GM12878 (cell line): ENCODE measurements at regions not wholly inside any gene's neighbourhood (a gene's known extent, or its start where the extent isn't known, plus 50 kb on each side); places are given as distances from the start of the nearest gene placed in this dataset.

Source experiments
- ATAC-seq: fragments of 200-7000 bp; cut with Tn5 transposase; 3 replicates; pipeline ENCODE4 v1.9.1; 2020; ENCODE audit warnings: mild to moderate bottlenecking, moderate library complexity
- BruUV-seq: library from RNA; stranded (reverse); fragments of 400-500 nt; replicated peaks from 2 replicates; lab custom pipeline; 2021; lab: Mats Ljungman, UMichigan
- CTCF ChIA-PET: fragments of 300-600 bp; sonication (Branson Sonifier 250); formaldehyde crosslinking; extraction: SDS; loops from one replicate; lab custom pipeline; 2021; ENCODE audit warnings: inconsistent platforms; lab: Yijun Ruan, JAX
- POLR2A ChIA-PET: fragments of 350-600 bp; formaldehyde crosslinking; extraction: SDS; loops from one replicate; lab custom pipeline; 2021; ENCODE audit warnings: inconsistent platforms; lab: Charles Lee
- RAD21 ChIA-PET: fragments of 300-600 bp; sonication (Branson Sonifier 250); formaldehyde crosslinking; loops from one replicate; lab custom pipeline; 2023; ENCODE audit warnings: antibody characterized with exemption; ENCODE audit not compliant: unreplicated experiment; lab: Charles Lee
- SMC1A ChIA-PET: fragments of 300-600 bp; sonication (Branson Sonifier 250); formaldehyde crosslinking; loops from one replicate; lab custom pipeline; 2023; ENCODE audit not compliant: unreplicated experiment, uncharacterized antibody; lab: Charles Lee
- DNase-seq: peaks from one replicate; pipeline ENCODE4 v3.0.0-alpha.2; 2011; ENCODE audit warnings: low read depth, low spot score
- FAIRE-seq: peaks from 3 replicates; lab custom pipeline; 2011; peaks lifted over from hg19 to GRCh38; lab: Jason Lieb, UNC
- H2AFZ ChIP-seq: 2 replicates; pipeline ENCODE4 v1.6.0; 2011; ENCODE audit warnings: low read depth, low read length, control low read depth; ENCODE audit not compliant: control insufficient read depth
- H3K27ac ChIP-seq: 2 replicates; pipeline ENCODE4 v1.5.1; 2011; ENCODE audit warnings: control low read depth; ENCODE audit not compliant: control insufficient read depth, insufficient read depth
- H3K27me3 ChIP-seq, 2 experiments: replicated peaks in 1 of 2; 2 replicates each; pipeline versions ENCODE4 v1.6.0 to v1.6.1; 2011; ENCODE audit warnings: low read length in 1 of 2; ENCODE audit not compliant: control insufficient read depth in 2 of 2, insufficient read depth in 2 of 2
- H3K36me3 ChIP-seq, 2 experiments: 2 replicates each; pipeline ENCODE4 v1.5.1; 2011; ENCODE audit warnings: low read length in 1 of 2; ENCODE audit not compliant: control insufficient read depth in 2 of 2, insufficient read depth in 2 of 2
- H3K4me1 ChIP-seq: 2 replicates; pipeline ENCODE4 v1.6.1; 2011; ENCODE audit warnings: mild to moderate bottlenecking, low read length, moderate library complexity, mixed read lengths; ENCODE audit not compliant: control insufficient read depth, insufficient read depth
- H3K4me2 ChIP-seq: 2 replicates; pipeline ENCODE4 v1.6.0; 2011; ENCODE audit warnings: control low read depth; ENCODE audit not compliant: control insufficient read depth, insufficient read depth
- H3K4me3 ChIP-seq: fragments of 200-600 bp; sonication (generic); 2 replicates; pipeline ENCODE4 v1.5.1; 2016
- H3K79me2 ChIP-seq: 2 replicates; pipeline ENCODE4 v1.6.0; 2011; ENCODE audit warnings: low read length; ENCODE audit not compliant: control insufficient read depth, insufficient read depth
- H3K9ac ChIP-seq: 2 replicates; pipeline ENCODE4 v1.8.0; 2011; ENCODE audit warnings: low read length, control low read depth, mixed read lengths; ENCODE audit not compliant: control insufficient read depth, insufficient read depth
- H3K9me3 ChIP-seq: replicated peaks from 3 replicates; pipeline ENCODE4 v1.5.1; 2011; ENCODE audit warnings: mild to moderate bottlenecking, low read length; ENCODE audit not compliant: control insufficient read depth, insufficient read depth
- H4K20me1 ChIP-seq: 2 replicates; pipeline ENCODE4 v1.6.0; 2011; ENCODE audit not compliant: control insufficient read depth, insufficient read depth
- ATF2 ChIP-seq: IDR thresholded peaks from 2 replicates; pipeline ENCODE4 v1.6.1; 2012; ENCODE audit warnings: low read length, inconsistent platforms
- CHD4 ChIP-seq: fragments of 200-600 bp; sonication (generic); IDR thresholded peaks from 2 replicates; pipeline ENCODE4 v1.6.1; 2016; ENCODE audit warnings: mild to moderate bottlenecking
- PAX5 ChIP-seq: IDR thresholded peaks from 2 replicates; pipeline ENCODE4 v1.6.1; 2011; ENCODE audit warnings: low read depth, low read length, borderline replicate concordance
- PML ChIP-seq: IDR thresholded peaks from 2 replicates; pipeline ENCODE4 v1.6.1; 2012; ENCODE audit warnings: low read length, inconsistent platforms
- PRDM15 ChIP-seq: fragments of 450-650 bp; formaldehyde crosslinking; IDR thresholded peaks from 2 replicates; pipeline ENCODE4 v1.4.0; 2020; ENCODE audit warnings: mild to moderate bottlenecking, moderate library complexity
- RAD21 ChIP-seq: IDR thresholded peaks from 2 replicates; pipeline ENCODE4 v1.6.1; 2011; ENCODE audit warnings: mild to moderate bottlenecking, low read depth, low read length, moderate library complexity; ENCODE audit not compliant: insufficient read depth
- RAD51 ChIP-seq: fragments of 450-650 bp; IDR thresholded peaks from 2 replicates; pipeline ENCODE4 v1.6.1; 2016; ENCODE audit warnings: moderate library complexity, mild to moderate bottlenecking, inconsistent platforms
- SREBF1 ChIP-seq: IDR thresholded peaks from 2 replicates; pipeline ENCODE4 v1.6.1; 2012; ENCODE audit warnings: mild to moderate bottlenecking, low read length
- TARDBP ChIP-seq: IDR thresholded peaks from 2 replicates; pipeline ENCODE4 v1.6.1; 2016; ENCODE audit warnings: borderline replicate concordance
- WRNIP1 ChIP-seq: IDR thresholded peaks from 2 replicates; pipeline ENCODE4 v1.6.1; 2011; ENCODE audit warnings: low read depth, low read length, improper control_type of control experiment, borderline replicate concordance
- WGBS: methylation state at CpG from one replicate; pipeline ENCODE4 v1.1.6; 2016; ENCODE audit warnings: low lambda C conversion rate; ENCODE audit not compliant: insufficient replicate concordance, insufficient coverage; ENCODE audit errors: missing lambda C conversion rate; 5-methylcytosine and 5-hydroxymethylcytosine counted together
- in situ Hi-C: fragments of 300-500 bp; cut with MboI; formaldehyde crosslinking; loops from 9 replicates; pipeline ENCODE4 v1.14.3; 2018; ENCODE audit warnings: mixed read lengths
- intact Hi-C: fragments of 100-400 bp; cut with micrococcal nuclease; formaldehyde crosslinking; loops from one replicate; pipeline ENCODE4 v1.14.2; 2022; ENCODE audit not compliant: unreplicated experiment
- TF ChIP-seq, protein P1 (sequence below): IDR thresholded peaks from 2 replicates; pipeline ENCODE4 v1.6.1; 2011; ENCODE audit warnings: borderline replicate concordance, low read depth, mild to moderate bottlenecking, moderate library complexity, low read length; ENCODE audit not compliant: insufficient read depth, poor library complexity, severe bottlenecking
- TF ChIP-seq, protein P2 (sequence below): IDR thresholded peaks from 2 replicates; pipeline ENCODE4 v1.6.1; 2012; ENCODE audit warnings: improper control_type of control experiment, low read depth, low read length; ENCODE audit not compliant: insufficient replicate concordance

DNA sequence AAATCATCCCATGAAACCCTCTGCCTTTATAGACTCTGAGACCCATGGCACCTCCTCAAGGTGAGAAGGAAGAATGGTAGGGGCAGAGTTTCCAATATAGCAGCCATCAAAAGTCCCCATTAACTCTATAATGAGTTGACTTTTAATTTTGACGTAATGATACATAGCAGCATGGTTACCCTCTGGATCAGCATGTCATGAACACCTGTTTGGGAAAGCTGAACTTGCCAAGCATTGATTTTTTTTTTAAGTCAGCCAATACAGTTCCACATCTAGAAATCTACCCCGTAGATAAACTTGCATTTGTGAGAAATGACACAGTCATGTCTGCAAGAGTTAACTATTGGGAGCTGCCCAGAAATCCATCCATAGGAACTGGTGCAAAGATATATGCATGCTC lies 191.8 kb downstream of the TMEM114 start:
- FAIRE-seq = no peak
- in situ Hi-C loops = loop anchor here (10.0 to 25.0 kb wide), 3 partner anchors 56 to 589 kb away; no protein-coding TSS in a partner anchor
- no peak overlapping the region for H2AFZ ChIP-seq

More for the DNA sequence above, 191.8 kb downstream of the TMEM114 start:
- Histone ChIP-seq H3K4me2 (no peak overlapping the region), H3K4me3 (no peak overlapping the region), H3K79me2 (no peaks in the 10 kb centered on the region), H3K27me3 (no peaks in the 10 kb centered on the region), H3K4me1 (no peaks in the 10 kb centered on the region), H3K36me3 (no peaks in the 10 kb centered on the region), H4K20me1 (no peaks in the 10 kb centered on the region), H3K27ac (no peak overlapping the region), H3K9me3 (no peaks in the 10 kb centered on the region), H3K9ac (no peak overlapping the region)
- DNase-seq (no peak), ATAC-seq (no peak)
- CTCF ChIA-PET = no interaction called here
- SMC1A ChIA-PET = no interaction called here
- POLR2A ChIA-PET = no interaction called here
- 52% methylated on average over 2 of the region's 2 CpGs for WGBS
- intact Hi-C loops = no loop called here
- BruUV-seq = no TSS peak
- TF ChIP-seq TARDBP (no peak), RAD51 (no peak), CHD4 (no peak), SREBF1 (no peak), PAX5 (no peak), PML (no peak), PRDM15 (CRISPR knock-in tag) (no peak), RAD21 (no peak), ATF2 (no peak), WRNIP1 (no peak)
- TF ChIP-seq, protein P1, sequence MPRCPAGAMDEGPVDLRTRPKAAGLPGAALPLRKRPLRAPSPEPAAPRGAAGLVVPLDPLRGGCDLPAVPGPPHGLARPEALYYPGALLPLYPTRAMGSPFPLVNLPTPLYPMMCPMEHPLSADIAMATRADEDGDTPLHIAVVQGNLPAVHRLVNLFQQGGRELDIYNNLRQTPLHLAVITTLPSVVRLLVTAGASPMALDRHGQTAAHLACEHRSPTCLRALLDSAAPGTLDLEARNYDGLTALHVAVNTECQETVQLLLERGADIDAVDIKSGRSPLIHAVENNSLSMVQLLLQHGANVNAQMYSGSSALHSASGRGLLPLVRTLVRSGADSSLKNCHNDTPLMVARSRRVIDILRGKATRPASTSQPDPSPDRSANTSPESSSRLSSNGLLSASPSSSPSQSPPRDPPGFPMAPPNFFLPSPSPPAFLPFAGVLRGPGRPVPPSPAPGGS = no peak
- TF ChIP-seq, protein P2, sequence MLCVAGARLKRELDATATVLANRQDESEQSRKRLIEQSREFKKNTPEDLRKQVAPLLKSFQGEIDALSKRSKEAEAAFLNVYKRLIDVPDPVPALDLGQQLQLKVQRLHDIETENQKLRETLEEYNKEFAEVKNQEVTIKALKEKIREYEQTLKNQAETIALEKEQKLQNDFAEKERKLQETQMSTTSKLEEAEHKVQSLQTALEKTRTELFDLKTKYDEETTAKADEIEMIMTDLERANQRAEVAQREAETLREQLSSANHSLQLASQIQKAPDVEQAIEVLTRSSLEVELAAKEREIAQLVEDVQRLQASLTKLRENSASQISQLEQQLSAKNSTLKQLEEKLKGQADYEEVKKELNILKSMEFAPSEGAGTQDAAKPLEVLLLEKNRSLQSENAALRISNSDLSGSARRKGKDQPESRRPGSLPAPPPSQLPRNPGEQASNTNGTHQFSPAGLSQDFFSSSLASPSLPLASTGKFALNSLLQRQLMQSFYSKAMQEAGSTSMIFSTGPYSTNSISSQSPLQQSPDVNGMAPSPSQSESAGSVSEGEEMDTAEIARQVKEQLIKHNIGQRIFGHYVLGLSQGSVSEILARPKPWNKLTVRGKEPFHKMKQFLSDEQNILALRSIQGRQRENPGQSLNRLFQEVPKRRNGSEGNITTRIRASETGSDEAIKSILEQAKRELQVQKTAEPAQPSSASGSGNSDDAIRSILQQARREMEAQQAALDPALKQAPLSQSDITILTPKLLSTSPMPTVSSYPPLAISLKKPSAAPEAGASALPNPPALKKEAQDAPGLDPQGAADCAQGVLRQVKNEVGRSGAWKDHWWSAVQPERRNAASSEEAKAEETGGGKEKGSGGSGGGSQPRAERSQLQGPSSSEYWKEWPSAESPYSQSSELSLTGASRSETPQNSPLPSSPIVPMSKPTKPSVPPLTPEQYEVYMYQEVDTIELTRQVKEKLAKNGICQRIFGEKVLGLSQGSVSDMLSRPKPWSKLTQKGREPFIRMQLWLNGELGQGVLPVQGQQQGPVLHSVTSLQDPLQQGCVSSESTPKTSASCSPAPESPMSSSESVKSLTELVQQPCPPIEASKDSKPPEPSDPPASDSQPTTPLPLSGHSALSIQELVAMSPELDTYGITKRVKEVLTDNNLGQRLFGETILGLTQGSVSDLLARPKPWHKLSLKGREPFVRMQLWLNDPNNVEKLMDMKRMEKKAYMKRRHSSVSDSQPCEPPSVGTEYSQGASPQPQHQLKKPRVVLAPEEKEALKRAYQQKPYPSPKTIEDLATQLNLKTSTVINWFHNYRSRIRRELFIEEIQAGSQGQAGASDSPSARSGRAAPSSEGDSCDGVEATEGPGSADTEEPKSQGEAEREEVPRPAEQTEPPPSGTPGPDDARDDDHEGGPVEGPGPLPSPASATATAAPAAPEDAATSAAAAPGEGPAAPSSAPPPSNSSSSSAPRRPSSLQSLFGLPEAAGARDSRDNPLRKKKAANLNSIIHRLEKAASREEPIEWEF = no peak
- RAD21 ChIA-PET = no interaction called here
